Raji (cell line): ENCODE measurements at regions not wholly inside any gene's neighbourhood (a gene's known extent, or its start where the extent isn't known, plus 50 kb on each side); places are given as distances from the start of the nearest gene placed in this dataset.

Source experiments
- POLR2A ChIP-seq: IDR thresholded peaks from 2 replicates; pipeline ENCODE4 v1.6.1; 2011; ENCODE audit warnings: low read depth, low read length, control low read depth; ENCODE audit not compliant: insufficient read depth

DNA sequence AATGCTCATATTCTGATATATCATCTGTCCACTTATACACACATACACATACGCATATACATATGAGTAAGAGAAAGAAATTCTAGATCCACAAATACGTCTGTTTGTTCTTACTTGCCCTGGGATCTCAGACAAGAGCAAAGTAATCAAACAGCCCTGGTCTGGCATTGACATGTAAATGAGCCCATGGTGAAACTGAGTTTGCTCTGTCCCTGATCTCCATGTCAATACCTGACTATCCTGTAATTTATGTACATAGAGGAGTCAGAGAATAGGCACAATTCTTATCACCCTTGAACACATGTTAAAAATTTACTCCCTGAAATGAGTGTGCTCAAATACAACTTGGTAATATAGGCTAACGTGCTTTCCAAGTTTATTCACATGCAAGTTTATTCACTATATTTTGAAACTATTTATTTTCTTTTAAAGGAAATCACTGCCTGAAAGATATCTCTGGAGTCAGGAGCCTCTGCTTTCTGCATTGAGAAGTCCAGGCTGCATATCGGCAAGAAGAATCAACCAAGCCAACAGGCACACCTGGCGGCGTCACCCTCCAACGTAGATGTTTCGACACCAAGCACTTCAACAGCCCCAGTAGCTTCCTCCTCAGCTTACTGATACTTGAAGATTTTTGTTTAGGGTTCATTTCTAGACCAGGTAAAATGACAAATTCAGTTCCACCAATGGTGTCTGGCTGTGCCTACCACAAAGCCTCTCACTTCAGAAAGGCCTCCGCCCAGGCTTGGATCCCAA, 100.6 kb downstream of the CMPK2 start:
- no peak for TF ChIP-seq POLR2A

DNA sequence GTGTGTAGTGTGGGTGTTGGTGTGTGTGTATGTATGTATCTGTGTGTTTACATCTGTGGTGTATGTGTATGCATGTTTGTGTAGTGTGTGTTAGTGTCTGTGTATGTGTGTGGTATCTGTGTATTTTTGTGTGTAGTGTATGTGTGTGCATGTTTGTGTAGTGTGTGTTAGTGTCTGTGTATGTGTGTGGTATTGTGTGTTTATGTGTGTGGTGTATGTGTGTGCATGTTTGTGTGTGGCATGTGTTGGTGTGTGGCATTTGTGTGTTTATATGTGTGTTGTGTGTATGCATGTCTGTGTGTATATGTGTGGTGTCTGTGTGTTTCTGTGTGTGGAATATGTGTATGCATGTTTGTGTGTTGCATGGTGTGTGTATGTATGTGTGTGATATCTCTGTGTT, 96.4 kb downstream of the CMPK2 start:
- TF ChIP-seq POLR2A: no peak

DNA sequence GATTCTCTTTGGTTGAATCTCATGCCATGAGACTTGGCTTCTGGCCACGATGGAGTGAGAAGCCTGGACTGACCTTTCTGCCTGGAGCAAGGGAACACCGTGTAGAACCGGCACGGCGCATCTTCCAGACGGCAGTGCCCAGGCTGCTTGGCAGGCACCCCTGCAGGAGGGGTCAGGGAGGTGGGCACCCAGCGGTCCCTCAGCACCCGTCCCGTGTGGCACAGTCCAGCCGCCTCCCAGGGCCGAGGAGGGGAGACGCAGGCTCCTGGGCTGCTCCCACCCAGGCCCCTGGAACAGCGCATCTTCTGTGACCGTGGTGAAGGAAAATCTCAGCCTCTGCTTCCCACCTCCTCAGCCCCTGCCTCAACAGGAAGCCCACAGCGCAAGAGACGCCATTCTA, 95.7 kb downstream of the CMPK2 start:
- TF ChIP-seq POLR2A: no peak

DNA sequence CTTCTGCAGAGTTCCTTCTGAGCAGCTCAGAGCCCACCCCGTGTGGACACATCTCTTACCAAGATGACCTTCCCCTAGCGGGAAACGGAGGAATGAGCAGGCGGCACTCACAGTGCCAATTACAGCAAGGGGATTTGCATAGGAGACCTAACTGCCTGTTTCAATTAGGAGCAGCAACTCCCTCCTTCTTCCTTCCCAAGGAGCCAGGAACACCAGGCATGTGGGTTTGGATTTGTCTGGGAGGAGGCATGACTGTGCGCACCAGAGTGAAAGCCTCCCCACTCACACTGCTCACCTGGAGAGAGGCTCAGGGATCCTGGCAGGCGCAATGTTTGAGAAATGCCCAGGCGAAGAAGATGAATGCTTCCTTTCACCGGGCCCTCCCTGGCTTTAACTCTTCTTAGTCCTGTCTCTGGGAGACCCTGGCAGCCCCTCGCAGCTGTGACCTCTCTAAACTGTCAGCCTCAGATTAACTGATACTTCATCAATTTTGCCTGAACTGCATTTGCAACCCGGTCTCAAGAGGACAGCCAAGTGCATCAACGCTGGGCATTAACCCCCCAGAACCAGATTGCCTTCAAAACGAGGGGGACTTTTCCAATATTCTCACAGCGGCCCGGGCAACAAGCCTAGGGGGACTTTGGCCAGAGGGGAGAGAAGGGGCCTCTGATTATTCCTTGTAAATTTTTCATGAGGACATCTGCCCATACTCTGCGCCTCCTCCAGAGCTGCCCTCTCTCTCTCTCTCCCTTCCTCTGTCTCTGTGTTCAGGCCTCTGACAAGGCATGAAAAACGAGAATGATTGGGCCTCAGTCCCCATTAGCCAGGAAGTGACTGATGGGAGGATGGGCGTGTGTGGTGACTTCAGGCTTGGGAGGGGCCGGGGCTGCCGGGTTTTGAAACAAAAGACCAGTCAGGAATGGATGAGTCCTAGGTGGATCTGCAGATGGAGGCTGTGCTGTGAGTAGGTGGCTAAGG, 93.8 kb downstream of the CMPK2 start:
- no peak for TF ChIP-seq POLR2A

DNA sequence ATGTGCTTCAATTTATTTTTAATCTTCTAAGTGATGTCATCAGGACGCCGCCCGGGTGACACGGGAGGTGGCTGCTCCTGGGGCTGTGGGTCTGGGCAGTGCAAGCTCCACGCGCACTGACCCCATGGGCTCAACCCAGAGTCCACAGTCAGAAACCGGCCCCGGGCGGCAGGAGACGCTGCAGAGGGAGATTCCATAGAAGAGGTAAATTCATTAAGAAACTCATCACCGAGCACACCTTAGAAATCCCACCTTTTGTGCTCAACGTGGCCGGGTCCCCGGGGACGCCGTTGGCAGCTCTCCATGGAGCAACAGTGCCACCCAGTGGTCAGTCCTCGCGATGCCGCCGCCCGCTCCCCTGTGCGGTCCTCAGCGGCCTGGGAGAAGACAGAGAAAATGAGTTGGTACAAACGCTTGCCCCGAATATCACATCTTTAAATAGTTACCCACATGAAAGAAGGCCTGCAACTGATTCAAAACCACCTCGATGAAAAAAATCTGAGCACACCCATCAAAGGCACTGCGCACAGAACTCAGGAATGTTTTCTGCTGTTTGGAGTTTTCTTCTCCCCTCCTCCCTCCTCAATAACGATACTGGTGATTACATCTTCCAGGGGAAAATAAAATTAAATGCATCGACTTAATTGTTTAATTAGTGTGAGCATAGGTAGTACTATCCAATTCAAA, 92.6 kb downstream of the CMPK2 start:
- no peak for TF ChIP-seq POLR2A

DNA sequence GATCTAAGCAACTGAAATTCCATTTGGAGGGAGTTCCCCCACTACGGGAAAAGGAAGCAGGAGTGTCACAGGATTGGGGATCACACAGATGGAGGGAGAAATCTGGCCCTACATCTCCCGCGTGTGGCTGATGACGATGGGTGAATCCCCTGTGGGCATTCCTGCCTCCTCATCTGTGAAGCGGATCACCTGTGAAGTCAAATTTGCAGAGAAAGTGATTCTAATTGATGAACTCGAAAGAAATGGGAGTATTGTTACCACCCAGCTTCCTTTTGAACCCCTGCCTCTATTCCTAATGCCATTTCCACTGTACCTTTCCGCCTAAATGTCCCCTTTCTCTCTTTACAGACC, 92.0 kb downstream of the CMPK2 start:
- TF ChIP-seq POLR2A: no peak

DNA sequence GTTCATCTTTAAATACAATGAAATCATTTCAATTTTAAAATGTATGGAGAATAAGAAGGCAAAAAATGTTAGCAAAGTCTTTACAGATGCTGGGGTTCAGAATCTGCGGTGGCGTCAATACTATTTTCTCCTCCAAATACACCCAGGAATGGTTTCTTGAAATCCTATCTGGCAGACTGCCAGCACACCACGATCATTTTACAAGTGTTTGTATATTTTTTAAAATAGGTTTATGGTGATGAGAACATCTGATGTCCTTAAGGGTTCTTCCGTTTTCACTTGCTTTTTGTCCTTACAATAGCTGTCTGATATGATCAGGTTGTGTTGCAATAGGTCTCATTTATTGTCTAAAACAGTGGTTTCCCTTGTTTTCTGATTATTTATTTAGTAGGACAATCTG, 89.6 kb downstream of the CMPK2 start:
- TF ChIP-seq POLR2A: no peak

DNA sequence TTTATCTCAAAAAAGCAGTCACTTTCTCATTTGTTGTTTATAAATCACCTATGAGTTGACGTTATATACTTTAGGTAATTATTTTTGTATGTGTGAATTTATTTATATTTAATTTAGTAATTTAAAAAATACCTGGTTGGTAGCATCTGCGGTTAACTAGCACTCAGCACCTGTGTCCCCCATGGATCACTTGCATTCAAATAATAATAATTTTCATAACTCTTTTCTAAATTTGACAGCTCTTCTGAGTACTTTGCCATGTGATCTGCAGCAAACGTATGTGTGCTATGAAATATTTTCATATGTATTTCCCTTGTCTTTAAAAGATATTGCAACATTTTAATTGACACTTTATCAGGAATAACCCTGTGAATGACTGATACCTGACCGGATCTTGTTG, 88.1 kb downstream of the CMPK2 start:
- no peak for TF ChIP-seq POLR2A

DNA sequence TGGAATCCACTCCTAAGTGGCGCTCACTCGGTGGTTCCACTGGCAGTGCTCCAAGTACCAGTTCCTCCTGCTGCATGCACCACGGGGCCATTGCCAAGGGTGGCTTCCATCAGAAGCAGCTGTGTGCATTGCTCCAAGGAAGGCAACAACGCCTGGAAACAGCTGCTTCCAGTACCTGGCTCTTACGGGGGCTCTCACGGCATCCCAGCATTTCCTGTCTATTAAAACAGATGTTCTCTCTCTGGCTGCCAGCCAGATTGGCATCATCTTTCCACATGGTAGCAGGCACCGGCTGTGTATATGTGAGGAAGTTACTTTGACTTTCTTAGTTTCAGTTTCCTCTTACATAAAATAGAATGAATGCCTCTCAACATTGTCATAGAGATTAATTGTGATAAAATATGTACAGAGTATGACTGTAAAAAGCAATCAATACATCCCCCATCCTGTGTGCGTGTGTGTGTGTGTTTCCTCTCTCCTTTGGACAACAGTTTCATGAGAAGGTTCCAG, 84.9 kb downstream of the CMPK2 start:
- TF ChIP-seq POLR2A: no peak

DNA sequence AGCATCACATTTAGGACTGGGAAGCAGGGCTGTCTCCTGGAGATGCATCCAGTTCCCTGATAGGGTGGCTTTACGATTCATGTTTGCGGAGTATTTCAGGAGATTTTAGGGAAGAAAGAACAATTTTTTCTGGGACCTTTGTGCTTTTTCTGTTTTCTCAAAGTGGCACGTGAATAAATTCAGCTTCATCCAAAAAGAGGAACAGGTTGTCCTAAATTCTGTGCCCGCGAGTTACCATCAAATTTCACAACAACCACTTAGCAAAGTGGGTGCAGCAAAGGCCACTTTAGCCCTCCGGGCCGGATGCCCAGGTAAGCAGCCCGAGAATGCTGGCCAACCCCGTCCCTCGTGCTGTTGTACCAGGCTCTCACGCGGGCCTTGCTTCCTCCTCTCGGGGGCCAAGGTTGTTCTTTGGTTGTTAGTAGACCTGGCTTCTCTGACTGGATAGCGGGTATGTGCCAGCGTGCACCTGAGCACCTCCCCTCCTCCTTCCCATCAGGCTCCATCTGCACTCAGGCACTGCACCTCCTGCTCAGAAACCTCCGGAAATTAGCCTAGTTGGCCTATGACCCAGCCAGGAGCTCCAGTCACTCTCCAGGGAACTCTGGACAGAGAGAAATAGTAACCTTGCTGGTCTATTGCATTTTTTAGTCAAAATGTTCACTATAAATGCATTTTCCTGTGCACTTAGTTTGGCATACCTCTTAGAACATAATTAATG, 83.0 kb downstream of the CMPK2 start:
- no peak for TF ChIP-seq POLR2A

DNA sequence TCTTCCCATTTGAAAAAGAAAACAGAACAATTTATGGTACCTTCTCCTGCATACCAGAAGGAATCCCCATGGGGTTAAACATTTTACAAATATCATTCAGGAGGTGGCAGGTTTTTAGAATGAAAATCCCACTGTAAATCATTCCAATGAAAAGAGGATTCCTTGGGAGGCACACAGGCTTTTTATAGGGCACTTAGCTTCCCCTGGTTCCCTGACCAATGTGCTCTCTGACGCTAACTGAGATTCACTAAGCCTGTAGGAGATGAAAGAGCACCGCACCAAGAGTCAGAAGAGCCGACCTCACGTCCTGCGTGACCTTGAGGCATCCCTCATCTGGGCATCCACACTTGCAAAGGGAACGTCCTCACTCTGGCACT, 82.5 kb downstream of the CMPK2 start:
- no peak for TF ChIP-seq POLR2A

DNA sequence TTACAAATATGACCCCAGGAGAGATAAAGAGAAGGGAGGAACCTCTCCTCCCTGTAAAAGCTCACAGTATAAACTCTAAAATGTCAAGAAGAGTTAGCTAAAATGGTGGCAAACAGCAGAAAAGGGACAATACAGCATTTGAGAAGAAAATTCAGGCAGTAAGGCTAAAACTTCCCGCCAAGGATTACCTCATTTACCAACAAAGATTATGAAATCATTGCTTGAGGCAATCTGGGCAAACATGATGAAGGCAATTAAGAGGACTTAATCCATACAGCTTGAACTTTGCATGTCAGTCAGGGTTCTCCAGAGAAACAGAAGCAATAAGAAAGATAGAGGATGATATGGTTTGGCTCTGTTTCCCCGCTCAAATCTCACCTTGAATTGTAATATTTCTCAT, 81.4 kb downstream of the CMPK2 start:
- TF ChIP-seq POLR2A: no peak

DNA sequence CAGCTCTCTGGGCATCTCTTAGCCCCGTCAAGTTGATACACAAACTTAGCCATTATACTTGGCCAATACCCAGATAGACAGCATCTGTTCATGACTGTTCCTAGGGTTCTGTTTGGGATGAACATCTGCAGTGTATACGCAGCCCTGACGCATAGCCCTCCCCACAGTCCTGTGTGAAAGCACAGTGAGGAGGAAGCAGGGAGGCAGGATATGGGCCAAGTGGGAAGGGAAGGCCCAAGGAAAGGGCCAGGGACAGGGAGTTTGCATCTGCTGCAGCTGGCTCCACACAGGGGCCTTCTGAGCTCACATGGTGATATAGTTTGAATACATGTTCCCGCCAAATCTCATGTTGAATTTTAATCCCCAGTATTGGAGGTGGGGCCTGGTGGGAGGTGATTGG, 80.2 kb downstream of the CMPK2 start:
- no peak for TF ChIP-seq POLR2A

DNA sequence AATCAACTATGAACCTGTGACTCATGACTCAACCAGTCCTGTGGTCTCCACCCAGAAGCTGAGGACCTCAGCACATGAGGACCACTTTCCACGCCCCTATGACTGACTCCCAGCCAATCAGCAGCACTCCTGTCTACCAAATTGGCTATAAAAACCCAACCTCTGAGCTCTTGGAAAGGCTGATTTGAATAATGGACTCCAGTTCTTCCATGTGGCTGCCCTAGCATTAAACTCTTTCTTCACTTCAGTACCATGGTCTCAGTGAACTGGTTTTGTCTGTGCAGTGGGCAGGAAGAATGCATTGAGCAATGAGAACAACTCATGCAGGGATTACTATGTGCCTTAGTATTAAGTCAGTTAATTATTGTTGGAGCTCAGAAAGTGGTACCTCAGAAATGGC, 78.3 kb downstream of the CMPK2 start:
- TF ChIP-seq POLR2A: no peak

DNA sequence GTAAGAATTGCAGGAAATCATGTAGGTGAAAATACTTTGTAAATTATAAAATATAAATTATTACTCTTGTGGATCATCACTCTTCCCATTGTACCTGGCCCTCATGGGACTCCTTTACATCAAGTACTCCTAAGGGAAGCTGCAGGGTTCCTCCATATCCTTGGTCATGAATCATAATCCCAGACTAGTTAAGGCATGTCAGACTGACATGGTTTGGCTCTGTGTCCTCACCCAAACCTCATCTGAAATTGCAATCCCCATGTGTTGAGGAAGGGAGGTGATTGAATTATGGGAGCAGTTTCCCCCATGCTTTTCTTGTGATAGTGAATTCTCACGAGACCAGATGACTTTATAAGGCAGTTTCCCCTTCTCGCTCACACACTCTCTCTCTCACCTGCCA, 77.1 kb downstream of the CMPK2 start:
- TF ChIP-seq POLR2A: no peak
